ENCODE measurements at regions not wholly inside any gene's neighbourhood (a gene's known extent, or its start where the extent isn't known, plus 50 kb on each side); places are given as distances from the start of the nearest gene placed in this dataset.

DNA sequence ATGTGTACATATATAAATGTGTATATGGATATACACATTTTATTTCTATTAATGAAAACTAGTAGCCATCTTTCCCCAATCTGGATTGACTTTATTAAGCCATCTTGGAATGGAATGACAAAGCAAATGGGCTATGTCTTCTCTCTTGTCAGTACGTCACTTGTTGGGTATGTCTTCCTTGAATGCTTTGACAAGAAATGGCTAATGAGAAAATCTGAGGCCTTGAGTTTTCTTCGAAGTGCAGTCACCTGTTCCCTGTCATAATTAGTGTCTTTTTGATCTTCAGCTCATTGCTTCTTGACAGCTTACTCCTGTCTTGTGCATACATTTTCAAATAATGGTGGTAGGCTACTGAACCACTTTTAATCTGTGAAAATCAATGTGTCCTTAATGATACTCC lies 243.2 kb upstream of the RGMB start:
- Histone ChIP-seq H3K27me3 (ENCODE audit: insufficient read depth, low read length) (no peaks in the 10 kb centered on the region), H3K9me3 (ENCODE audit: low read depth, low read length) (no peaks in the 10 kb centered on the region), H3K27ac (ENCODE audit: low read depth, low read length) (no peak overlapping the region), H3K79me2 (ENCODE audit: insufficient read depth, low read length) (no peaks in the 10 kb centered on the region), H3K36me3 (ENCODE audit: insufficient read depth, low read length) (no peaks in the 10 kb centered on the region), H3K4me1 (ENCODE audit: insufficient read depth, low read length) (no peaks in the 10 kb centered on the region), H2AFZ (ENCODE audit: low read length) (no peak overlapping the region), H4K20me1 (ENCODE audit: insufficient read depth, low read length) (no peaks in the 10 kb centered on the region), H3K4me3 (ENCODE audit: insufficient read depth, low read length) (no peak overlapping the region), H3K4me2 (ENCODE audit: insufficient read depth, low read length) (no peak overlapping the region)
- TF ChIP-seq, protein P1, sequence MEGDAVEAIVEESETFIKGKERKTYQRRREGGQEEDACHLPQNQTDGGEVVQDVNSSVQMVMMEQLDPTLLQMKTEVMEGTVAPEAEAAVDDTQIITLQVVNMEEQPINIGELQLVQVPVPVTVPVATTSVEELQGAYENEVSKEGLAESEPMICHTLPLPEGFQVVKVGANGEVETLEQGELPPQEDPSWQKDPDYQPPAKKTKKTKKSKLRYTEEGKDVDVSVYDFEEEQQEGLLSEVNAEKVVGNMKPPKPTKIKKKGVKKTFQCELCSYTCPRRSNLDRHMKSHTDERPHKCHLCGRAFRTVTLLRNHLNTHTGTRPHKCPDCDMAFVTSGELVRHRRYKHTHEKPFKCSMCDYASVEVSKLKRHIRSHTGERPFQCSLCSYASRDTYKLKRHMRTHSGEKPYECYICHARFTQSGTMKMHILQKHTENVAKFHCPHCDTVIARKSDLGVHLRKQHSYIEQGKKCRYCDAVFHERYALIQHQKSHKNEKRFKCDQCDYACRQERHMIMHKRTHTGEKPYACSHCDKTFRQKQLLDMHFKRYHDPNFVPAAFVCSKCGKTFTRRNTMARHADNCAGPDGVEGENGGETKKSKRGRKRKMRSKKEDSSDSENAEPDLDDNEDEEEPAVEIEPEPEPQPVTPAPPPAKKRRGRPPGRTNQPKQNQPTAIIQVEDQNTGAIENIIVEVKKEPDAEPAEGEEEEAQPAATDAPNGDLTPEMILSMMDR (IDR thresholded peaks at IDR 0.05; ENCODE audit: extremely low read depth, low read depth, low read length) = no peak
- DNase-seq (ENCODE audit: insufficient read length, low spot score, missing footprints) = no peak

DNA sequence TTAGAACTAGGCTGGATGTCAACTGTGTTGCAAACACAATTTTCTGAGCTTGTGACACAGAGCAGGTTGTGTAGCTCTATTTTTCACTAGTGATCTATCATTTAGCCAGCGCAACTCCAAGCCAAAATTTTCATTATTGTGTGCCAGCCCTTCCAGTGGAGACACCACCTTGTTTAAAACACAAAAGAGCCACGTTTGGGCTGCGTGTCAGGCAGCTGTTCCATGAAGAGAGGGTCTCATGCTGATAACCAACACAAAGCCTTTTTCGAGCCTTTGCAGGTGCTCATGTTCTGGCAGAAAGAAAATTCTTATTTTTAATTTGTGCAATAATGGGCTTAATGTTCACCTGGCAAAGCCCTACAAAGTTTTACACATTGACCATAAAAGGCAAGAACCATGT lies 237.6 kb upstream of the RGMB start:
- Histone ChIP-seq H3K4me2 (ENCODE audit: insufficient read depth, low read length) (no peak overlapping the region), H3K9me3 (ENCODE audit: low read depth, low read length) (no peaks in the 10 kb centered on the region), H3K4me1 (ENCODE audit: insufficient read depth, low read length) (no peaks in the 10 kb centered on the region), H3K36me3 (ENCODE audit: insufficient read depth, low read length) (no peaks in the 10 kb centered on the region), H3K27ac (ENCODE audit: low read depth, low read length) (no peak overlapping the region), H2AFZ (ENCODE audit: low read length) (no peak overlapping the region), H3K79me2 (ENCODE audit: insufficient read depth, low read length) (no peaks in the 10 kb centered on the region), H3K4me3 (ENCODE audit: insufficient read depth, low read length) (no peak overlapping the region), H4K20me1 (ENCODE audit: insufficient read depth, low read length) (no peaks in the 10 kb centered on the region), H3K27me3 (ENCODE audit: insufficient read depth, low read length) (no peaks in the 10 kb centered on the region)
- TF ChIP-seq, protein P1 (IDR thresholded peaks at IDR 0.05; ENCODE audit: extremely low read depth, low read depth, low read length) = no peak
- no peak for DNase-seq (ENCODE audit: insufficient read length, low spot score, missing footprints)

DNA sequence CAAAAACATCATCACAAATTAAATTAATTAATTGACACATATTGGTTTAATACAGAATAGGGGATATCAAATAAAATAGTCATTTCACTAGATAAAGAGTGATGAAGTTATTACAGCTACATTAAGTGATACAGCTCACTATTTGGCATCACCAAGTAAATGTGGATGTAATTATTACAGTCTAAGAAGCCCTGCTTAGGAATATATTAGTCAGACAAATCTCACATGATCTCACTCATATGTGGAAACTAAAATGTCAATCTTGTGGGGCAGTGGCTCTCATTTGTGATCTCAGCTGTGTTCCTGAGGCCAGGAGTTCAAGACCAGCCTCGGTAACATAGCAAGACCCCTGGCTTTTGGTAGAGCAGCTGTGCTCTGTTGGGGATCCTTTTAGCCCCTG lies 233.4 kb upstream of the RGMB start:
- Histone ChIP-seq H3K4me1 (ENCODE audit: insufficient read depth, low read length) (no peaks in the 10 kb centered on the region), H3K36me3 (ENCODE audit: insufficient read depth, low read length) (no peaks in the 10 kb centered on the region), H3K27me3 (ENCODE audit: insufficient read depth, low read length) (no peaks in the 10 kb centered on the region), H3K4me3 (ENCODE audit: insufficient read depth, low read length) (no peak overlapping the region), H3K9me3 (ENCODE audit: low read depth, low read length) (no peaks in the 10 kb centered on the region), H2AFZ (ENCODE audit: low read length) (no peak overlapping the region), H3K79me2 (ENCODE audit: insufficient read depth, low read length) (no peaks in the 10 kb centered on the region), H3K4me2 (ENCODE audit: insufficient read depth, low read length) (no peak overlapping the region), H3K27ac (ENCODE audit: low read depth, low read length) (no peak overlapping the region), H4K20me1 (ENCODE audit: insufficient read depth, low read length) (no peaks in the 10 kb centered on the region)
- DNase-seq (ENCODE audit: insufficient read length, low spot score, missing footprints) = no peak
- TF ChIP-seq, protein P1 (IDR thresholded peaks at IDR 0.05; ENCODE audit: extremely low read depth, low read depth, low read length) = no peak

DNA sequence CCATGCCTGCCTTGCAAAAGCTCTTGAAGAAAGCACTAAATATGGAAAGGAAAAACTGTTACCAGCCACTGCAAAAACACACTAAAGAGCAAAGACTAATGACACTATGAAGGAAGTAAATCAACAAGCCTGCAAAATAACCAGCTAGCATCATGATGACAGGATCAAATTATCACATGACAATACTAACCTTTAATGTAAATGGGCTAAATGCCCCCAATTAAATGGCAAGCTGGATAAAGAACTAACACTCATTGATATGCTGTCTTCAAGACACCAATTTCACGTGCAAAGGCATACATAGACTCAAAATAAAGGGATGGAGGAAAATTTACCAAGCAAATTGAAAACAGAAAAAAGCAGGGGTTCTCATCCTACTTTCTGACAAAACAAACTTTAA lies 231.8 kb upstream of the RGMB start:
- H4K20me1 ChIP-seq (ENCODE audit: insufficient read depth, low read length) = no peaks in the 10 kb centered on the region
- no peak overlapping the region for H2AFZ ChIP-seq (ENCODE audit: low read length)
- H3K79me2 ChIP-seq (ENCODE audit: insufficient read depth, low read length) = no peaks in the 10 kb centered on the region
- no peaks in the 10 kb centered on the region for H3K4me1 ChIP-seq (ENCODE audit: insufficient read depth, low read length)
- DNase-seq (ENCODE audit: insufficient read length, low spot score, missing footprints) = no peak
- no peaks in the 10 kb centered on the region for H3K27me3 ChIP-seq (ENCODE audit: insufficient read depth, low read length)
- H3K27ac ChIP-seq (ENCODE audit: low read depth, low read length) = no peak overlapping the region
- no peak overlapping the region for H3K4me2 ChIP-seq (ENCODE audit: insufficient read depth, low read length)
- H3K9me3 ChIP-seq (ENCODE audit: low read depth, low read length) = no peaks in the 10 kb centered on the region
- H3K36me3 ChIP-seq (ENCODE audit: insufficient read depth, low read length) = no peaks in the 10 kb centered on the region
- TF ChIP-seq, protein P1 (IDR thresholded peaks at IDR 0.05; ENCODE audit: extremely low read depth, low read depth, low read length) = no peak
- H3K4me3 ChIP-seq (ENCODE audit: insufficient read depth, low read length) = no peak overlapping the region

Data from osteoblast (primary cell).